BLaER1 treated with 17β-estradiol and CSF1 and Interleukin-3, amounts not matched to agents 10 nM and 100 nM (cell line): ENCODE measurements at regions not wholly inside any gene's neighbourhood (a gene's known extent, or its start where the extent isn't known, plus 50 kb on each side); places are given as distances from the start of the nearest gene placed in this dataset.
A peak's percentile ranks its signal among the peaks of the same experiment; 100 is the strongest.
"Not testable (repeated sequence)": the region's sequence is repeated elsewhere in the genome, so short reads cannot be mapped to it uniquely, and the experiment has no call there.

ENCODE experiments used
- H3K27ac ChIP-seq, 11 experiments: shearing (Covaris generic); formaldehyde crosslinking; 2 replicates each; pipeline ENCODE4 v1.8.1; 2022
- H3K27me3 ChIP-seq, 11 experiments: shearing (Covaris generic); formaldehyde crosslinking; 2 replicates each; pipeline ENCODE4 v1.8.1; 2022
- H3K36me3 ChIP-seq, 11 experiments: shearing (Covaris generic); formaldehyde crosslinking; 2 replicates each; pipeline ENCODE4 v1.8.1; 2022
- H3K4me1 ChIP-seq, 10 experiments: shearing (Covaris generic); formaldehyde crosslinking; 2 replicates each; pipeline ENCODE4 v1.8.1; 2022
- H3K4me2 ChIP-seq, 11 experiments: shearing (Covaris generic); formaldehyde crosslinking; 2 replicates each; pipeline ENCODE4 v1.8.1; 2022
- H3K4me3 ChIP-seq, 10 experiments: shearing (Covaris generic); formaldehyde crosslinking; 2 replicates each; pipeline ENCODE4 v1.8.1; 2022
- H3K9ac ChIP-seq, 11 experiments: shearing (Covaris generic); formaldehyde crosslinking; 2 replicates each; pipeline ENCODE4 v1.8.1; 2022
- H3K9me3 ChIP-seq, 11 experiments: shearing (Covaris generic); formaldehyde crosslinking; replicated peaks in 1 of 11; 2 replicates each; pipeline ENCODE4 v1.8.1; 2022
- H4K20me1 ChIP-seq, 11 experiments: shearing (Covaris generic); formaldehyde crosslinking; 2 replicates each; pipeline ENCODE4 v1.8.1; 2022
- Cebpa-rat ChIP-seq, 11 experiments: shearing (Covaris generic); IDR thresholded peaks; 2 replicates each; pipeline ENCODE4 v1.8.1; 2022

DNA sequence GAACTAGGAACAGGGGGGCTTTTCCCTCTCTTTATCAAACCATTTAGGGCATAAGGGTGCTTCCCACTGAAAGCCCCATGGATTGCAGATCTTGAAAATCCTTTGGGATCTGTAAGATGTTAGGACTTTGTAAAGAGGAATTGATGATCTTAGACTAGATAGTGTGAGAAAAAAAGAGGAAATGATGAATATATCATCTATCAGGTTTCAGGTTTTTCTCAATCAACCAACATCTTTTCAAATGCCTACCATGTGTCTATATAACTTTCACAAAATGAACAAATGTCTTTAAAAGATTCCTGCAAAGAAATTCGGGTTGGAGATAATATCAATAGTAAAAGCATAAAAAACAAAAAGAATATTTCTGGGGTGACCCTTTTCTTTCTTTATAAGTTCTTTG lies 50.1 kb downstream of the KCNC4 start:
- H3K9ac ChIP-seq = no peak overlapping the region
- H3K4me3 ChIP-seq = no peak overlapping the region
- no peaks in the 10 kb centered on the region for H4K20me1 ChIP-seq
- H3K9me3 ChIP-seq = no peaks in the 10 kb centered on the region
- TF ChIP-seq Cebpa-rat (IDR thresholded peaks at IDR 0.05) = no peak
- peaks cover 7 to 18% (median 11%) of the 10 kb centered on the region in 10 experiments; a peak in 19 of 20 replicates for H3K4me1 ChIP-seq
- no peak overlapping the region for H3K27ac ChIP-seq
- peak overlapping the region in 2 of 11 experiments; percentile 9 to 55; a peak in 1 of 22 replicates for H3K4me2 ChIP-seq
- H3K36me3 ChIP-seq = no peaks in the 10 kb centered on the region
- H3K27me3 ChIP-seq = no peaks in the 10 kb centered on the region

DNA sequence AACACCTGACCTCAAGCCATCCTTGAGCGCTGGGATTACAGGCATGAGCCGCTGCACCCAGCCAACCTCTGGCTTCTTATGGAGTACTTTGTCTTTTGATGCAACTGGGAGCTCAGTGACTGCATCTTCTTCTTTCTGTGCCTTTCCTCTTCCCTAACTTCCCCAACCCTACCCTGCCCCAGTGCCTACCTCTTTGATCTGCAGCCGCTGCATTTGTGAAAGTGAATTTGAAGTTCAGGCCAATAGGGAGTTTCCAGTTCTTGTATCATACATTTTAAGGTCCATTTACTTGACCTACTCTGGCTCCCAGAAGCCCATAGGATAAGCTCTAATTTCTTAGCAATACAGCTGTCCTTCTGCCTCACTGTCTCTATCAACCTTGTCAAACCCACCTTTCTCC lies 52.2 kb downstream of the KCNC4 start:
- Histone ChIP-seq H3K9ac (no peak overlapping the region), H3K4me3 (no peak overlapping the region), H3K9me3 (no peaks in the 10 kb centered on the region), H3K4me2 (no peak overlapping the region), H3K27ac (no peak overlapping the region), H3K36me3 (no peaks in the 10 kb centered on the region), H4K20me1 (no peaks in the 10 kb centered on the region), H3K4me1 (peaks cover 0 to 24% (median 10%) of the 10 kb centered on the region in 10 experiments; a peak in 11 of 20 replicates), H3K27me3 (no peaks in the 10 kb centered on the region)
- no peak for TF ChIP-seq Cebpa-rat (IDR thresholded peaks at IDR 0.05)

DNA sequence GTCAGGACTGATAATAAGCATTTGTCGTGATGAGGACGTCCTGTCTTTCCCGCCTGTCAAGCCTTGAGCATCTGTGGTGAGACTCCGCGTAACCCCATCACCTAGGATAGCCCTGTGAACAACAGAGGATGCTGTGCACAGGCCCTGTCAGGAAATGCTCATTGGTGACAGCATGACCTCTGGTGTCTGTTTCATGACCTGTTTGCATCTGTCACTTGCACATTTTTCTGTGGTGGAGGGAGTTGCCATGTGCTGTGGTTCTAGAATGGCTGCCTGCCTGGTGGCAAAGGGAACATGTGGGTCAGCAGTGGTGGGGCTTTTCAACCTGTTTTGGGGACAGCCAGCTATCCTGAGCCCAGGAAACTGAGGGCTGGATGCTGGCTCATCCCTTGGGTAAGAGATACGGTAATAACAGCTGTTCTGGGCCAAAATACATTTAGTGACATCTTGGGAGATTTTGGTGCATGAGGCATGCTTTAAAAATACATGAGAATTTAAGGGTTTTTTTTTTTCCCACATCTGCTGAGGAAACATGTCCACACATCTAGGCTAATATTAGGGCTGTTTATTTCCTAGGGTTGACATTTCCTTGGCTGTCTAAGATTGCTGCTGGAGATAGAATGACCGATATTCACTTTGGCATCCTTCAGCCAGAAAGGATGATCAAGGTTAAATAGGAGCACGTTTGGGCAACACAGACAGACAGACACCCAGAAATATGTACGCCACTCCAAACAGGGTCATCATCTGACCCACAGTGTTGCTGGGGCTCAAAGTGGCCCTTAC lies 52.9 kb downstream of the KCNC4 start:
- Histone ChIP-seq H4K20me1 (no peaks in the 10 kb centered on the region), H3K4me2 (no peak overlapping the region), H3K9me3 (no peaks in the 10 kb centered on the region), H3K4me1 (peaks cover 0 to 32% (median 14%) of the 10 kb centered on the region in 10 experiments; a peak in 11 of 20 replicates), H3K27me3 (no peaks in the 10 kb centered on the region), H3K9ac (no peak overlapping the region), H3K27ac (no peak overlapping the region), H3K4me3 (no peak overlapping the region), H3K36me3 (no peaks in the 10 kb centered on the region)
- TF ChIP-seq Cebpa-rat (IDR thresholded peaks at IDR 0.05) = no peak

DNA sequence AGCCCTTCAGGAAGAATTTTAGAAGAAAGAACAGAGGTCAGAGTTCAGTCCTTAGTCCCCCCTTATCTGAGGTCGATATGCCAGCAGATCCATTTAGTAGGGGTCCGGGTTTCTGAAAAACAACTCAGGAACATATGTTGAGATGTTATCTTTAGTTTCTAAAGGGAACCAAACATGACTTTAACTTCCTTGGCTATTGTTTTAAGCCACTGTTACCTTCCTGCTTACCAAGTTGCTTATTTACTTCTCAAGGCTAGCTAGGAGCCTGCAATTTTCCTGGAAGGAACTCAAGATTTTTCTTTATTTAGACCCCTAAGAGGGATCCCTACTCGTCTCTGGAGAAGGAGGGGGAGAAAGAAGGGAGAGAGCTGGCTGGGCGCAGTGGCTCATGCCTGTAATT lies 54.3 kb downstream of the KCNC4 start:
- H3K36me3 ChIP-seq = no peaks in the 10 kb centered on the region
- H3K9me3 ChIP-seq = no peaks in the 10 kb centered on the region
- no peak overlapping the region for H3K4me3 ChIP-seq
- TF ChIP-seq Cebpa-rat (IDR thresholded peaks at IDR 0.05) = no peak
- H3K9ac ChIP-seq = no peak overlapping the region
- H3K27me3 ChIP-seq = no peaks in the 10 kb centered on the region
- peaks cover 0 to 32% (median 13%) of the 10 kb centered on the region in 10 experiments; a peak in 11 of 20 replicates for H3K4me1 ChIP-seq
- no peak overlapping the region for H3K27ac ChIP-seq
- no peaks in the 10 kb centered on the region for H4K20me1 ChIP-seq
- no peak overlapping the region for H3K4me2 ChIP-seq

DNA sequence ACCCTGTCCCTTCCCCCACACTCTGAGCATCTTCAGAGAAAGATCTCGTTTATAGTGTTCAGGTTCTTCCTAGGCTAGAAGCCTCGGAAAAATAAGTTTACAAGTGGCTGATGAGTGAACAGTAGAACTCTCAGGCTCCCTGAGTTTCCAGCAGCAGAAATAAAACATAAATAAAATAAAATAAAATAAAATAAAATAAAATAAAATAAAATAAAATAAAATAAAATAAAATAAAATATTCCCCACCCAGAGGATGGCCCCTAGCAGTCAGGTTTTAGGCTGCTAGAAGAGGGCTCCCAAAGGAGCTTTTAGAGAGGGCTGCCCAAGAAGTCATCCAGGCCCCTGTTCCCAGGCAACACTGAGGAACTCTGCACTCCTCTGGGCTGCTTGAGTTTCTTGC lies 55.1 kb downstream of the KCNC4 start:
- peaks cover 0 to 27% (median 8%) of the 10 kb centered on the region in 10 experiments; a peak in 10 of 20 replicates for H3K4me1 ChIP-seq
- H3K9ac ChIP-seq = no peak overlapping the region
- no peak overlapping the region for H3K27ac ChIP-seq
- H3K9me3 ChIP-seq = no peaks in the 10 kb centered on the region
- H3K27me3 ChIP-seq = no peaks in the 10 kb centered on the region
- TF ChIP-seq Cebpa-rat (IDR thresholded peaks at IDR 0.05) = no peak
- H3K4me3 ChIP-seq = no peak overlapping the region
- no peaks in the 10 kb centered on the region for H4K20me1 ChIP-seq
- no peak overlapping the region for H3K4me2 ChIP-seq
- H3K36me3 ChIP-seq = no peaks in the 10 kb centered on the region

DNA sequence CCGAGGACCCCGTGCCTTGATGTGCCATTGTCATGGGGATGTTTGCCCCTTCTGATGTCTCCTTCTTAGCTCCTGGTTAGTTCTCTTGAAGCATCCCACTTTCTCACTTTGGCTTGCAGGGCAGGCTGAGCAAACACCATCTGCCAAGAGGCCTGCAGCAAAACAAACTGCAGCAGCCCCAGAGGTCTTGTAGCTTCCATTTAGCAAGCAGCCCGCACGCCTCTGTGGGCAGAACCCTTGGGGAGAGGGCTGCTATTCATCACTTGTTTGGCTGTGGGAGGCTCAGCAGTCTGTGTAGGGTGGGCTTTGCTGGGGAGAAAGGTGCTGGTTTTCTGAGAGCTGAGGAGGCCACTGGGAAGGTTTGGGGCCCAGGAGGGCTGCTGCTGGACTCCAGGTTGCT lies 56.7 kb downstream of the KCNC4 start:
- Histone ChIP-seq H4K20me1 (no peaks in the 10 kb centered on the region), H3K9me3 (no peaks in the 10 kb centered on the region), H3K4me1 (peaks cover 0 to 27% (median 8%) of the 10 kb centered on the region in 10 experiments; a peak in 10 of 20 replicates), H3K4me2 (peak overlapping the region in 5 of 11 experiments; percentile 33 to 87 (median 59); a peak in 10 of 22 replicates), H3K36me3 (no peaks in the 10 kb centered on the region), H3K4me3 (no peak overlapping the region), H3K27me3 (no peaks in the 10 kb centered on the region), H3K9ac (peak overlapping the region in 1 of 11 experiments; percentile 42; a peak in 1 of 22 replicates), H3K27ac (peak overlapping the region in 4 of 11 experiments; percentile 31 to 74 (median 66); a peak in 6 of 22 replicates)
- TF ChIP-seq Cebpa-rat (IDR thresholded peaks at IDR 0.05) = no peak

DNA sequence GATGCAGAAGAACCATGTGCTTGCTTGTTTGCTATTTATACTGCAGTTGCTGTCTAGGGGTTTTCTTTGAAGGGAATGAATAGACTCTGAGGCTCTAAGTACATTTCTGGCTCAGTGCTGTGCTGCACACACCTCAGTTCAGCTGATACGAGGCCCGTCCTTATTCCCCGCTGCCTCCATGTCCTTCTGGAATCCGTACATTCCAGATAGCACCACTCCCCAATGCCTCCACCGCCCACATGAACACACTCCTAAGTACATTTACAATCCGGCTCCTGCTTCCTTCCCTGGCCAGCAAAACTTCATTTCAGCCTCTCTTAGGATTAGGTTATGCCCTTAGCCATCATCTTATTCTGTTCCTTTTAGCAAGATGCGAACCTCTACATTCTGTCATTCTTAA lies 57.1 kb downstream of the KCNC4 start:
- Histone ChIP-seq H3K4me1 (peaks cover 0 to 27% (median 8%) of the 10 kb centered on the region in 10 experiments; a peak in 10 of 20 replicates), H3K9me3 (no peaks in the 10 kb centered on the region), H3K27ac (peak overlapping the region in 7 of 11 experiments; percentile 8 to 74 (median 31); a peak in 11 of 22 replicates), H3K4me2 (peak overlapping the region in 5 of 11 experiments; percentile 33 to 87 (median 59); a peak in 10 of 22 replicates), H3K36me3 (no peaks in the 10 kb centered on the region), H3K27me3 (no peaks in the 10 kb centered on the region), H3K9ac (peak overlapping the region in 2 of 11 experiments; percentile 15 to 42; a peak in 3 of 22 replicates), H3K4me3 (no peak overlapping the region), H4K20me1 (no peaks in the 10 kb centered on the region)
- TF ChIP-seq Cebpa-rat (IDR thresholded peaks at IDR 0.05) = no peak

DNA sequence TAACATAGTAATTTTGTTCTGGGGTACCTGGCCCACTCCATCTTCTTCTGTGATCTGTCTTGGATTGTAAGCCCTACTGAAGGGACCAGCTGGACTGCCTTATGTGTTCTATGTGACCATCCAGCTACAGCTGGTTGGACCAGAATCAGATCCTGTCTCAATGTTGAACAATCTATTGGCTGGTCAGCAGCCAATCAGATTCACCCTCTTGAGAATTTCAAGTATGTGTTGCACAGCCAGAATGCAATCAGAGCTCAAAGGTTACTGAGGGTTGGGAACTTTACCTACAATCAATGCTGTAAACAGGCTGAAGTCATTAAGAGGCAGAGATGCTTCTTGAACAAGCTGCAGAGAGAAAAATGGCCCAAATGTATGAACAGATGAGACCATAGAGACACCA lies 61.9 kb downstream of the KCNC4 start:
- Histone ChIP-seq H3K36me3 (no peaks in the 10 kb centered on the region), H4K20me1 (no peaks in the 10 kb centered on the region), H3K27ac (no peak overlapping the region), H3K4me1 (peaks cover 0 to 18% (median 6%) of the 10 kb centered on the region in 10 experiments; a peak in 10 of 20 replicates), H3K4me3 (no peak overlapping the region), H3K9me3 (peaks cover 0 to 6% (median 0%) of the 10 kb centered on the region in 11 experiments; a peak in 1 of 22 replicates), H3K9ac (no peak overlapping the region), H3K27me3 (no peaks in the 10 kb centered on the region), H3K4me2 (no peak overlapping the region)
- no peak for TF ChIP-seq Cebpa-rat (IDR thresholded peaks at IDR 0.05)

DNA sequence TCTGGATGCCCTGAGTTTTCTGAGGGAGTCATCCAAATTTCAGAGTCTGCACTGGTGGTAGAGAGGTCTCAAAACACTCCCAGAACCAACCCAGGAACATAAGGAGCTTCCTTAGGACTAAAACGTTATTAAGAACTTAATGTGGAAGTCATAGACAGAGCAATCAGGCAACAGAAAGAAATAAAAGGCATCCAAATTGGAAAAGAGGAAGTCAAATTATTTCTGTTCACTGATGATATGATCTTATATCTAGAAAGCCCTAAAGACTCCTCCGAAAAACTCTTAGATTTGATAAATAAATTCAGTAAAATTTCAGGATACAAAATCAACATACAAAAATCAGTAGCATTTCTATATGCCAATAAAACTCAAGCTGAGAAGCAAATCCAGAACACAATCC lies 63.7 kb downstream of the KCNC4 start:
- H3K27ac ChIP-seq, H3K4me1 ChIP-seq, H3K36me3 ChIP-seq, H3K9ac ChIP-seq, H3K4me2 ChIP-seq, H3K4me3 ChIP-seq, H3K9me3 ChIP-seq, H4K20me1 ChIP-seq, H3K27me3 ChIP-seq: not testable (repeated sequence)

DNA sequence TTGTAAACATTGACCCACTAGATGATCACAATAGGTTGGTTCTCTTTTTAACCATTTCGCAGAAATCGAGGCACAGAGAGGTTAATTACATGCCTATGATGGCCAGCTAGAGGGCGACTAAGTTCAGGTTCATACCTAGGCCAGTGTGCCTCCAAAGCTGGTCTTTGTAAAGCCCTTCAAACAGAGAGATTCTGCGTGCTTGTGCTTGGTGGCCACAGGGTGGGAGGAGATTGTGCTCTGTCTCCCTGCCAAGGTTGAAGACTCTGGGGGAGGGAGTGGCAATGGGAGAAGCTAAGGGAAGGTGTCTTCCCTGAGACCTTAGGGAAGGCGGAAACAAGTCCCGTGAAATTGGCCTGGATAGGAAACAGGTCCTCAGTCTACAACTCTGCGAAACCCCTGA lies 59.1 kb upstream of the RBM15 start:
- Histone ChIP-seq H3K9me3 (no peaks in the 10 kb centered on the region), H3K27me3 (no peaks in the 10 kb centered on the region), H3K4me3 (no peak overlapping the region), H3K4me2 (no peak overlapping the region), H3K9ac (no peak overlapping the region), H3K36me3 (no peaks in the 10 kb centered on the region), H4K20me1 (no peaks in the 10 kb centered on the region), H3K27ac (no peak overlapping the region), H3K4me1 (peaks cover 0 to 14% (median 7%) of the 10 kb centered on the region in 10 experiments; a peak in 13 of 20 replicates)
- no peak for TF ChIP-seq Cebpa-rat (IDR thresholded peaks at IDR 0.05)
